ENCODE measurements at regions not wholly inside any gene's neighbourhood (a gene's known extent, or its start where the extent isn't known, plus 50 kb on each side); places are given as distances from the start of the nearest gene placed in this dataset.

- Histone ChIP-seq H3K4me1 (peaks cover 0 to 6% of the 10 kb centered on the region in 2 donors), H3K27ac (no peak overlapping the region), H3K9me3 (no peaks in the 10 kb centered on the region), H3K27me3 (no peaks in the 10 kb centered on the region), H3K4me3 (replicated peaks in 1 of 3) (no peak overlapping the region), H3K36me3 (no peaks in the 10 kb centered on the region)
- no peak for TF ChIP-seq POLR2A (IDR thresholded peaks at IDR 0.05)
- no peak for TF ChIP-seq CTCF (IDR thresholded peaks at IDR 0.05)
- no peak for DNase-seq
- intact Hi-C loops (cut with DNase I) = loop anchor here (5.0 kb wide), 1 partner anchor 290 kb away; no protein-coding TSS in a partner anchor
- 83 to 93% methylated on average over 7 to 8 of the region's 8 CpGs for WGBS, 2 donors
These were observed 358.9 kb downstream of the CTTN start for GRCh38 chr11:70757241-70757640.

DNA sequence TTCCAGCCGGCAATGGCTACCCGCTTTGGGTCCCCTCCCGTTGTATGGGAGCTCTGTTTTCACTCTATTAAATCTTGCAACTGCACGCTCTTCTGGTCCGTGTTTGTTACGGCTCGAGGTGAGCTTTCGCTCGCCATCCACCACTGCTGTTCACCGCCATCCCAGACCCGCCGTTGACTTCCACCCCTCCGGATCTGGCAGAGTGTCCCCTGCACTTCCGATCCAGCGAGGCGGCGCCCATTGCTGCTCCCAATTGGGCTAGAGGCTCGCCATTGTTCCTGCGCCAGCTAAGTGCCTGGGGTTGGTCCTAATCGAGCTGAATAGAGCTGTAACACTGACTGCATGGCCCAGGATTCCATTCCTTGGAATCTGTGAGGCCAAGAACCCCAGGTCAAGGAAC is 359.9 kb downstream of the CTTN start:
- peaks cover 0 to 13% of the 10 kb centered on the region in 2 donors for H3K4me1 ChIP-seq
- H3K9me3 ChIP-seq = no peaks in the 10 kb centered on the region
- H3K27ac ChIP-seq = no peak overlapping the region
- H3K4me3 ChIP-seq (replicated peaks in 1 of 3) = no peak overlapping the region
- H3K27me3 ChIP-seq = no peaks in the 10 kb centered on the region
- DNase-seq = no peak
- TF ChIP-seq CTCF (IDR thresholded peaks at IDR 0.05) (no peak), POLR2A (IDR thresholded peaks at IDR 0.05) (no peak)
- intact Hi-C loops (cut with DNase I) = loop anchor here (5.0 kb wide), 1 partner anchor 291 kb away; no protein-coding TSS in a partner anchor
- no peaks in the 10 kb centered on the region for H3K36me3 ChIP-seq
- 93 to 96% methylated on average over 20 of the region's 20 CpGs for WGBS, 2 donors

DNA sequence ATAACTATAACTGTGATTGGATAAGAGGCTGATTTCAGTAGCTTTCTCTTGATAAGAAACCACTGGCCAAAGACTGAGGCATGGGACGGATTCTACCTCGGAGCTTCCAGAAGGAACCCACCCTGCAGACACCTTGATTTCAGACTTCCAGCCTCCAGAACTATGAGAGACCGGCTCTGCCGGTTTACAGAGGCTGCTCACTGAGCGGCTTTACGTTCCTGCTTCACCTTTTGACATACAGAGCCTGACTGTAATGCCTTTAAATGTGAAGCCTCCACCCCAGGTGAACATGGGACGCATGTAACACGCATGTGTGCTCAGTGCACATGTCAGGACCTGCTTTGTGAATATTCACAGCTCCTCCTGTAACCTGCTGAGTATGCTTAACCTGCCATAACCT is 361.5 kb downstream of the CTTN start:
- no peaks in the 10 kb centered on the region for H3K27me3 ChIP-seq
- H3K4me1 ChIP-seq = peaks cover 0 to 13% of the 10 kb centered on the region in 2 donors
- no peaks in the 10 kb centered on the region for H3K9me3 ChIP-seq
- WGBS, 2 donors = 94% methylated on average over 8 of the region's 8 CpGs
- TF ChIP-seq POLR2A (IDR thresholded peaks at IDR 0.05) (no peak), CTCF (IDR thresholded peaks at IDR 0.05) (no peak)
- intact Hi-C loops (cut with DNase I) = loop anchor here (5.0 kb wide), 1 partner anchor 293 kb away; no protein-coding TSS in a partner anchor
- no peak overlapping the region for H3K27ac ChIP-seq
- no peak overlapping the region for H3K4me3 ChIP-seq (replicated peaks in 1 of 3)
- H3K36me3 ChIP-seq = no peaks in the 10 kb centered on the region
- no peak for DNase-seq

GRCh38 chr11:70760416-70761020 is 362.2 kb downstream of the CTTN start:
- H3K36me3 ChIP-seq = no peaks in the 10 kb centered on the region
- H3K9me3 ChIP-seq = no peaks in the 10 kb centered on the region
- intact Hi-C loops (cut with DNase I) = no loop called here
- H3K27me3 ChIP-seq = no peaks in the 10 kb centered on the region
- DNase-seq = no peak
- TF ChIP-seq CTCF (IDR thresholded peaks at IDR 0.05) = no peak
- no peak for TF ChIP-seq POLR2A (IDR thresholded peaks at IDR 0.05)
- 86 to 87% methylated on average over 9 of the region's 9 CpGs for WGBS, 2 donors
- H3K4me3 ChIP-seq (replicated peaks in 1 of 3) = no peak overlapping the region
- peaks cover 0 to 10% of the 10 kb centered on the region in 2 donors for H3K4me1 ChIP-seq
- no peak overlapping the region for H3K27ac ChIP-seq

DNA sequence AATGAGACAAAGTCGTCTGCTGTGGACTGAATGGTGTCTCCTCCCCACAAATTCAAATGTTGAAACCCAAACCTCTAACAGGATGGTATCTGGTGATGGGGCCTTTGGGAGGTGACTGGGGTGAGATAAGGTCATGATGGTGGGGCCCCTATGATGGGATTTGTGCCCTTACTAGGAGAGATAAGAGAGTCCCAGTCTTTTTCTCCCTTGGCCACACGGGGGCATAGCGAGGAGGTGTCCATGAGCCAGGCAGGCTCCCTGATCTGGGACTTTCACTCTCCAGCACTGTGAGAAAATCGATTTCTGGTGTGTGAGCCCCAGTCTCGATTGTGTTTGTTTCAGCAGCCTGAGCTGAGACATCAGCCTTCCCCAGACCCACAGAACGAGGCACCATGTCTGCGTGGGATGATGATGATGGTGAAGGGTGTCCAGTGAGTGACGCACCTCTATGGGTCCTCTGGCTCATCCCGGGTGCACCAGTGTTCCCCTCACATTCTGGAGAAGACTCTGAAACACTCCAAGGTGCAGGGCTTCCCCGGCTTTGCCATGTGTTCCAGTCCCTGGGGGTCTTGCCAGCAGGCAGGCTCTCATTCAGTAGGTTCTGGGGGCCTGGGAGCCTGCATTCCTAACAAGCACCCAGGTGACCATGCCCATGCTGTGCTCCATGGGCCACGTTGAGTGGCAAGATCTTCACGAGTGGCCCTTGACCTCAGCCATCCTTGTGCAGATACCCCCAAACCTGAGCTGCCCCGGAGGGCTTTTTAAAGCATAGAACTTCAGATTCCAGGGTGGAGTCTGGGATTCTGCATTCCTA is 363.0 kb downstream of the CTTN start:
- whole genome bisulfite sequencing, 2 donors = 82 to 94% methylated on average over 6 to 13 of the region's 13 CpGs
- Histone ChIP-seq H3K4me3 (replicated peaks in 1 of 3) (no peak overlapping the region), H3K36me3 (no peaks in the 10 kb centered on the region), H3K27ac (no peak overlapping the region), H3K4me1 (peaks cover 0 to 6% of the 10 kb centered on the region in 2 donors), H3K9me3 (no peaks in the 10 kb centered on the region), H3K27me3 (no peaks in the 10 kb centered on the region)
- no peak for DNase-seq
- TF ChIP-seq CTCF (IDR thresholded peaks at IDR 0.05) (no peak), POLR2A (IDR thresholded peaks at IDR 0.05) (no peak)
- intact Hi-C loops (cut with DNase I) = no loop called here

All from thyroid gland (tissue), 4 donors.